Immature natural killer cell (primary cell): ENCODE measurements at regions not wholly inside any gene's neighbourhood (a gene's known extent, or its start where the extent isn't known, plus 50 kb on each side); places are given as distances from the start of the nearest gene placed in this dataset.
"Not testable (repeated sequence)": the region's sequence is repeated elsewhere in the genome, so short reads cannot be mapped to it uniquely, and the experiment has no call there.

Experiments
- DNase-seq, 3 donors: peaks; one replicate each; pipeline ENCODE4 v3.0.0; 2022; ENCODE audit warnings: mixed read lengths in 1 of 3
- H3K27ac Mint-ChIP-seq, 6 donors: one replicate each; pipeline ENCODE4 v1.8.0; 2020; ENCODE audit warnings: mixed read lengths in 6 of 6, mild to moderate bottlenecking in 5 of 6, inconsistent platforms in 4 of 6, moderate library complexity in 3 of 6
- H3K27me3 Mint-ChIP-seq, 3 donors: one replicate each; pipeline ENCODE4 v1.8.0; 2020 to 2021; ENCODE audit warnings: low read depth in 3 of 3, mild to moderate bottlenecking in 3 of 3, mixed read lengths in 3 of 3, moderate library complexity in 3 of 3, inconsistent platforms in 1 of 3
- H3K36me3 Mint-ChIP-seq, 3 donors: one replicate each; pipeline ENCODE4 v1.8.0; 2020; ENCODE audit warnings: mixed read lengths in 3 of 3, inconsistent platforms in 2 of 3, mild to moderate bottlenecking in 2 of 3
- H3K4me1 Mint-ChIP-seq, 2 donors: one replicate each; pipeline ENCODE4 v1.8.0; 2020; ENCODE audit warnings: inconsistent platforms in 2 of 2, mild to moderate bottlenecking in 2 of 2, mixed read lengths in 2 of 2, moderate library complexity in 1 of 2
- H3K4me3 Mint-ChIP-seq, 5 donors: one replicate each; pipeline ENCODE4 v1.8.0; 2020; ENCODE audit warnings: mild to moderate bottlenecking in 5 of 5, mixed read lengths in 5 of 5, inconsistent platforms in 3 of 5, moderate library complexity in 3 of 5
- H3K9me3 Mint-ChIP-seq, 6 donors: one replicate each; pipeline ENCODE4 v1.8.0; 2020; ENCODE audit warnings: mild to moderate bottlenecking in 6 of 6, mixed read lengths in 6 of 6, inconsistent platforms in 4 of 6, moderate library complexity in 3 of 6

DNA sequence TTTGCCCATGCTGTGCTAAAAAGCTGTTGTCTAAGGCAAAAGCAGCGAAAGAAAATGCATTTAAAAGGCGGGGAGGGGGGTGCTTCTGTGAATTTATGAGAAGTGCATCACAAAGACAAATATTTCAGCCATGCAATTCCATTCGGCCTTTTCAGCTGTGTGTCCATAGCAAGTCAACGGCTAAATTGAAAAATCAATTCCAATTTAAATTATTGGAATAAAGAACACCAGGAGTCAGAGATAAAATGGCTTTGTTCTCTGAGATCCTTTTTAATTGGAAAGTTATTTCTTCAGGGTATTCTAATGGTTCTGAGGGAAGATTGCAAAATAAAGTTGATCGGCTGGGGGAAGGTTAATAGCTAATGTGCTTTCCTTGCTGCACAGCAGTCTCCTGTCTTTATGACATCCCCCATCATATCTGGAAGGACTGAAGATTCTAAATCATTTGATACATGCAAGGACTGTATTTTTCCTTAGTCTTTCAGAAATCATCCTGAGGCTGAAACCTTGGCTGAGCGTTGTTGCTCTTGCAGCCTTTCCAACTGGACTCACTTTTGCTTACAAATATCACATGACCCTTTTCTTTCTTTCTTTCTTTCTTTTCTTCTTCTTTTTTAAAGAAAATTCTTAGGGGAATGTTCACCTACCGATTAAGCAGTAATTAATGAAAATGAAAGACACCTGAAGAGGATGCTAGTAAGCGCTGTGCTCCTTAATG, 647.1 kb downstream of the DACH1 start:
- no peak overlapping the region for H3K4me3 Mint-ChIP-seq
- H3K27ac Mint-ChIP-seq = no peak overlapping the region
- H3K27me3 Mint-ChIP-seq = no peaks in the 10 kb centered on the region
- H3K9me3 Mint-ChIP-seq = peaks cover 0 to 26% (median 2%) of the 10 kb centered on the region in 6 donors
- DNase-seq = no peak
- no peaks in the 10 kb centered on the region for H3K4me1 Mint-ChIP-seq
- H3K36me3 Mint-ChIP-seq = peaks cover 0 to under 1% (median 0%) of the 10 kb centered on the region in 3 donors

DNA sequence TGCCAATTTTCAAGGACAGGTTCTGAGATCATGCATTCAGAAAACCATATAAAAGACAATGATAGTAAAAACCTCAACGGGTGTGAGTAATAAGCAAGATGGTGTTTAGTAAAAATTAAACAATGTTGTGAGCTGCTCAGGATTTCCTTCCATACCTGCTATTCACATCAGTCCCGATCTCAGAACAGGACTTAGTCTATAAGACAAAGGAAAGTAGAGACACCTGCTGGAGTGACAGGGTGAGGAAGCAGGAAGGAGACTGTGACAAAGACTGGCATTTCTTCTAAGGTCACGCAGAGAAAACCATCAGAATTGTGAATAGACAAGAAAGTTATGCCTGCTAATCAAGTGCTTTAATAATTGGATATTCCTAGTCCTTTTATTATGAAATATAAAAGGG, 648.0 kb downstream of the DACH1 start:
- no peak overlapping the region for H3K4me3 Mint-ChIP-seq
- no peaks in the 10 kb centered on the region for H3K4me1 Mint-ChIP-seq
- DNase-seq = no peak
- H3K36me3 Mint-ChIP-seq = peaks cover 0 to 4% (median 0%) of the 10 kb centered on the region in 3 donors
- no peaks in the 10 kb centered on the region for H3K27me3 Mint-ChIP-seq
- H3K27ac Mint-ChIP-seq = no peak overlapping the region
- H3K9me3 Mint-ChIP-seq = peaks cover 0 to 28% (median 2%) of the 10 kb centered on the region in 6 donors

DNA sequence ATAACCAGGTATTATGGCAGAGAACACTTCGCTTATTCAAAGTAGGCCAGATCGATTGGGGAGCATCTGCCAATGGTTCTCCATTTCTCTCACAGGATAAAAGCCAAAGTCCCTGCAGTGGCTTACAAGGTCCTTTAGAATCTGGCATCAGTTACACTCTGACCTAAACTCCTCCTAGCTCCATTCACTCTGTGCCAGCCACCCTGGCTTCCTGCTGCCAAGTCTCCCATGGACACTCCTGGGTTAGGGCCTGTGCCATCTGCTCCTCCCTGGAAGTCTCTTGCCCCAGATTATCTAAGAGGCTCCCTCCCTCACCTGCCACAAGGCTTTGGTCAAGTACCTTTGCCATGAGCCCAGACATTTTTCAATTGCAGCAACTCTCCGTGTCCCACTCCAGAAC, 649.2 kb downstream of the DACH1 start:
- DNase-seq = no peak

DNA sequence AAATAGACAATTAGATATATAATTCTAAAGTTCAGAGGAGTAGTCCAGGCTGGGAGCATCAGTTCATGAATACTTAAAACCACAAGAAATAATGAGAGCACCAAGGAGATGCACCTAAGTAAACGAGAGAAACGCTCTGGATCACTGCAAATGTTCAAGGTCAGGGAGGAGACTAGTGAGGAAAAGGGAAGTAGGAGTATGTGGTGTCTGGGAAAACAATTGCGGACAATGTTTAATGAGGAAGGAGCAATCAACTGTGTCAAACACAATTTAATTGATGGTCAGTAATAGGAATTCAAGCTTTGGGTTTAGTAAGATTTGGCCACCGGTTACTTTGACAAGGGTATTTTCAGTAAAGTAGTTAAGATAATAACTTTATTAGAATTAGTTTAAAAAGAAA, 652.2 kb downstream of the DACH1 start:
- Mint-ChIP-seq H3K4me1 (no peaks in the 10 kb centered on the region), H3K36me3 (peaks cover 0 to 7% (median 0%) of the 10 kb centered on the region in 3 donors), H3K27me3 (peaks cover 0 to 1% (median 0%) of the 10 kb centered on the region in 3 donors), H3K4me3 (no peak overlapping the region), H3K27ac (no peak overlapping the region), H3K9me3 (peaks cover 0 to 32% (median 3%) of the 10 kb centered on the region in 6 donors)
- no peak for DNase-seq

More for the DNA sequence above, 649.2 kb downstream of the DACH1 start:
- H3K9me3 Mint-ChIP-seq = peaks cover 0 to 19% (median 2%) of the 10 kb centered on the region in 6 donors
- H3K4me3 Mint-ChIP-seq = no peak overlapping the region
- H3K36me3 Mint-ChIP-seq = peaks cover 0 to 4% (median 0%) of the 10 kb centered on the region in 3 donors
- no peaks in the 10 kb centered on the region for H3K27me3 Mint-ChIP-seq
- H3K27ac Mint-ChIP-seq = no peak overlapping the region
- no peaks in the 10 kb centered on the region for H3K4me1 Mint-ChIP-seq

DNA sequence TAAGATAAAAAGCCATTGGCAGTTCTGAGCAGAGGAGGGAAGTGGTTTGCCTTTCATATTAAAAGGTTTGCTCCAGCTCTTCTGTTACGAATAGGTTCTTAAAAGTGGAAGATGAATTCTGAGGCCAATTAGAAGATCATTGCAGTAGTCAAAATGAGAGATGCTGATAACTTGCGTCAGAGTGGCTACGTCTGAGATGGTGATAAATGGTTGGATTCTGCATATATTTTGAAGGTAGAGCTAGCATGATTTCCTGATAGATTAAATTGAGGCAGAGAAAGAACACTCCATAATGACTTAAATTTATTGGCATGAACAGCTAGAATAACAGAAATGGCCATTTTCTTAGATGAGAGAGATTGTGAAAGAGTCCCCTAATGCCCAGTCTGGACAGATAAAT, 652.6 kb downstream of the DACH1 start:
- Mint-ChIP-seq H3K27ac (no peak overlapping the region), H3K9me3 (peaks cover 0 to 33% (median 3%) of the 10 kb centered on the region in 6 donors), H3K4me3 (no peak overlapping the region)

DNA sequence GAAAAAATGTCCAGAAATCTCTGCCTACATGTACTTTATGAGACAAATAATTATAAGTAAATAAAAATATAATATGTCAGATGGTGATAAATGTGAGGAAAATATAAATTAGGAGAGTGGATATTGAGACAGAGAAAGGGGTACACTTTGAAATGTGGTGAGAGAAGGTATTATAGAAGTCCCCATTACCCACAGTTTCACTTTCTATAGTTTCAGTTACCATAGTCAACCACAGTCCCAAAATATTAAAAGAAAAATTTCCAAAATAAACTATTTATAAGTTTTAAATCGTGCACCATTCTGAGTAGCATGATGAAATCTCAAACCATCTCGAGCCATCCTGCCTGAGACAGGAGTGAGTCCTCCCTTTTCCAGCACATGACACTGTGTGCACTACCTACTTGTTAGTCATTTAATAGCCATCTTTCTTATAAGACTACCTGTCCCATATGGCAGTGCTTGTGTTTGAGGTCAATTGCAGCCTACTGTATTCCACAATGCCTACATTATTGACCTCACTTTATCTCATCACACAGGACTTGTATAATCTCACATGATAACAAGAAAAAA, 653.7 kb downstream of the DACH1 start:
- DNase-seq = no peak
- no peak overlapping the region for H3K27ac Mint-ChIP-seq

More for the DNA sequence above, 652.6 kb downstream of the DACH1 start:
- Mint-ChIP-seq H3K4me1 (no peaks in the 10 kb centered on the region), H3K36me3 (peaks cover 0 to 7% (median 0%) of the 10 kb centered on the region in 3 donors), H3K27me3 (peaks cover 0 to 1% (median 0%) of the 10 kb centered on the region in 3 donors)
- no peak for DNase-seq

DNA sequence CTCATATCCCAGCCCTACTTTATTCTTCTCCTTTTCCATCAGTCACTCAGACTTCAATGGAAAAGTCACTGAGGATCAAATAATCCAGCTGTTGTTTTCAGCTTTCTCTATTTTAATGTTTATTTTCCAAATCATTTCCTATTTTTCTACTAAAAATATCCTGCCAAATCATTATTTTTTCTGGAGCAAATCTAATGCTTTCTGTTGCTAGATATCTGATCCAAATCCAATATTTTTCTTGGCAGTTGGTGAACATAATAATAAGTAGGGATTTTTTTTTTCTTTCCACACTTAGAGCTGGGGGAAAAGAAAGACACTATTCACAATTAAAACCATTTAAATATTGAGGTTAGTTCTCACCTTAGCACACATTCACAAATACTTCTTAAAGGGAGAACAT, 656.1 kb downstream of the DACH1 start:
- Mint-ChIP-seq H3K36me3 (peaks cover 0 to 7% (median 0%) of the 10 kb centered on the region in 3 donors), H3K4me3 (no peak overlapping the region), H3K27me3 (peaks cover 0 to 3% (median 0%) of the 10 kb centered on the region in 3 donors), H3K4me1 (no peaks in the 10 kb centered on the region), H3K27ac (no peak overlapping the region), H3K9me3 (peaks cover 0 to 37% (median 11%) of the 10 kb centered on the region in 6 donors)
- DNase-seq = no peak

More for the DNA sequence above, 653.7 kb downstream of the DACH1 start:
- no peak overlapping the region for H3K4me3 Mint-ChIP-seq
- H3K27me3 Mint-ChIP-seq = peaks cover 0 to 1% (median 0%) of the 10 kb centered on the region in 3 donors
- H3K36me3 Mint-ChIP-seq = peaks cover 0 to 7% (median 0%) of the 10 kb centered on the region in 3 donors
- H3K9me3 Mint-ChIP-seq = peaks cover 0 to 40% (median 4%) of the 10 kb centered on the region in 6 donors
- H3K4me1 Mint-ChIP-seq = no peaks in the 10 kb centered on the region

DNA sequence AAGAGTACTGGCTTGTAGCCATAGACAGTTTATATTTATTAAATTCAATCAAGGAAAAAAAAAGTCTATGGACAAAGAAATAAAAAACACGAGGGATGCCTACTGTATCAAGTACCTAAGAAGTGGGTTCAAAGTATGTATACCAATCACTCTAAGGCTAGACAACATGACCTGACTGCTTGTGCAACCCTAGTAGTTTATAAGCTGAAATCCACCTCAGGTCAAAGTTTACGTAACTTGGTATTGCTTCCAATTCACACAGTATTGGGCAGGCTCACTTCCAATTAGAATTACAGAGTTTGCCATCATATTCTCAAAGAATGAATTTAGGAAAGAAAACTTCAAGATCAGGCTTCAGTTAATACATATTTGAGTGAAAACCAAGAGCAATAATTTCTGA, 657.8 kb downstream of the DACH1 start:
- peaks cover 0 to 3% (median 0%) of the 10 kb centered on the region in 3 donors for H3K36me3 Mint-ChIP-seq
- H3K9me3 Mint-ChIP-seq = peaks cover 2 to 37% (median 11%) of the 10 kb centered on the region in 6 donors
- H3K4me3 Mint-ChIP-seq = no peak overlapping the region
- no peak overlapping the region for H3K27ac Mint-ChIP-seq
- peaks cover 0 to 3% (median 0%) of the 10 kb centered on the region in 3 donors for H3K27me3 Mint-ChIP-seq
- no peaks in the 10 kb centered on the region for H3K4me1 Mint-ChIP-seq
- no peak for DNase-seq

DNA sequence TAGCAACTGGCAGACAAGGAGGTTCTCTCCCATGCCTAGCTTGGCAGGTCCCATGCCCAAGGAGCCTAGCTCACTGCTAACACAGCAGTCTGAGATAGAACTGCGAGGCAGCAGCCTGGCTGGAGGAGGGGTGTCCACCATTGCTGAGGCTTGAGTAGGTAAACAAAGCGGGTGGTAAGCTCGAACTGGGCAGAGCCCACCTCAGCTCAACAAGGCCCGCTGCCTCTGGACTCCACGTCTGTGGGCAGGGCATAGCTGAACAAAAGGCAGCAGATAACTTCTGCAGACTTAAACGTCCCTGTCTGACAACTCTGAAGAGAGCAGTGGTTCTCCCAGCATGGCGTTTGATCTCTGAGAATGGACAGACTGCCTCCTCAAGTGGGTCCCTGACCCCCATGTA, 682.4 kb downstream of the DACH1 start:
- not testable (repeated sequence) for H3K27me3 Mint-ChIP-seq

DNA sequence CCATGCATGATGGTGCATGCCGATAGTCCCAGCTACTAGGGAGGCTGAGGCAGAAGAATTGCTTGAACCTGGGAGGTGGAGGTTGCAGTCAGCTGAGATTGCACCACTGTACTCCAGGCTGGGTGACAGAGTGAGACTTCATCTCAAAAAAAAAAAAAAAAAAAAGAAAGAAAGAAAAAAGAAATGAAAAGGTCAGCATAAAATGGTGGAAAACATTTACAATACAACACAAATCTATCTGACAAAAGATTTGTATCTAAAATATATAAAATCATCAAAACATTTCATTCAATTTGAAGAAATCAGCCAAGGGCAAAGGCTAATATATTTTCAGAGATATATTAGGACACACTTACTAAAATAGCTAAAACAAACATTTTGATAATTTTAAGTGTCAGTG, 683.7 kb downstream of the DACH1 start:
- not testable (repeated sequence) for H3K4me1 Mint-ChIP-seq, DNase-seq, H3K27ac Mint-ChIP-seq, H3K27me3 Mint-ChIP-seq, H3K4me3 Mint-ChIP-seq, H3K36me3 Mint-ChIP-seq
- peaks cover 8 to 31% (median 15%) of the 10 kb centered on the region in 6 donors for H3K9me3 Mint-ChIP-seq

More for the DNA sequence above, 682.4 kb downstream of the DACH1 start:
- peaks cover 8 to 31% (median 15%) of the 10 kb centered on the region in 6 donors for H3K9me3 Mint-ChIP-seq
- H3K4me1 Mint-ChIP-seq, H3K4me3 Mint-ChIP-seq, H3K36me3 Mint-ChIP-seq, H3K27ac Mint-ChIP-seq, DNase-seq: not testable (repeated sequence)

DNA sequence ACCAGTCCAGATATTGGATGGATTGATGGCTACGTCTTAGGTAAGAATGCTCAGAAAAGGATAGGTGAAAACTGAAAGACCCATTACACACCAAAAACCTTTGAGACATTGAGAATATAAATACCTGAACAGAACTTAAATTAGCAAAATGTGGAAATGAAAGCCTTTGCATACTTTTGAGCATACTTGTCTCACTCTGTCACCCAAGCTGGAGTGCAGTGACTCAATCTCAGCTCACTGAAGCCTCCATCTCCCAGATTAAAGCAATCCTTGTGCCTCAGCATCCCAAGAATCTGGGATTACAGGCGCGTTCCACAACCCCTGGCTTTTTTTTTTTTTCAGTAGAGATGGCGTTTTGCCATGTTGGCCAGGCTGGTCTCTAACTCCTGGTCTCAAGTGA, 695.3 kb downstream of the DACH1 start:
- no peak overlapping the region for H3K27ac Mint-ChIP-seq

DNA sequence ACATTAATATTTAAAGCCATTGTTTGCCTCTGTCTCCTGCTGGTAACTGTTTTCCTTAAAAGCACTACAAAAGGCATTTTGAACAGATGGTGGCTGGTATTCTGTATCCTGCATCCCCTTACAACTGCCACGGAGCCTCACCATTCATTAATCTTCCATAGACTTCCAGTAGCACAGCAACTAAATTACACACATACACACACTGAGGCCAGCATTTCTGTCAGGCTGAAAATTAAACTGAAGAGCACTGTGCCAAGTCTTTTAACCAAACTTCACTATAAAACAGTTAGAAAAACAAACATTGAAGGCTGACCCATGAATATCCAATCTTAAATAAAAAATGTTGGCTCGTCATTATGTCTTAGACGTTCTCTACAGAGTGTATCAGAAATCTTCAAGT, 697.8 kb downstream of the DACH1 start:
- Mint-ChIP-seq H3K27ac (no peak overlapping the region), H3K4me1 (no peaks in the 10 kb centered on the region), H3K9me3 (peaks cover 0 to 8% (median 6%) of the 10 kb centered on the region in 6 donors), H3K36me3 (no peaks in the 10 kb centered on the region), H3K4me3 (no peak overlapping the region), H3K27me3 (peaks cover 0 to 2% (median 0%) of the 10 kb centered on the region in 3 donors)
- no peak for DNase-seq

More for the DNA sequence above, 695.3 kb downstream of the DACH1 start:
- Mint-ChIP-seq H3K4me1 (no peaks in the 10 kb centered on the region), H3K9me3 (peaks cover 0 to 24% (median 13%) of the 10 kb centered on the region in 6 donors), H3K36me3 (no peaks in the 10 kb centered on the region), H3K27me3 (peaks cover 0 to 4% (median 0%) of the 10 kb centered on the region in 3 donors), H3K4me3 (no peak overlapping the region)
- no peak for DNase-seq

DNA sequence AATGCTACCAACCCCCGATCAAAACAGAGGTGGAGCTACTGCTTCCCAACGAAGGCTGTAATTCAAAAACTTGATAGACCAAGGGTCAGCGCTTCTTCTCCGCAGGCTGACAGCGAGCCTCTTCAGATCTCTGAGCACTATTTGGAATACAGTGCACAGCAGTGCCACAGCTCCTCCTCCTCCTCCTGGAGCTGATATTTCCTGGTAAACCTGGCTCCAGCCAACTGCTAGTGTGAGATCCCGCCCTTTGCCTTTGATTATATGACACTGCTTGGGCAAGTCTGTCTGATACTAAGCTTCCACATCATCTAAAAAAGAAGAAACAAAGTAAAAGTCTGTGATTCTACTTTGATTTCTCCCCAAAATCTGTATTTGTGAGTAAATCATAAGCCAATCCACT, 710.5 kb downstream of the DACH1 start:
- H3K9me3 Mint-ChIP-seq = peaks cover 0 to 16% (median 7%) of the 10 kb centered on the region in 6 donors
- no peak overlapping the region for H3K4me3 Mint-ChIP-seq
- no peaks in the 10 kb centered on the region for H3K36me3 Mint-ChIP-seq
- no peaks in the 10 kb centered on the region for H3K4me1 Mint-ChIP-seq
- H3K27me3 Mint-ChIP-seq = peaks cover 0 to 3% (median 2%) of the 10 kb centered on the region in 3 donors
- DNase-seq = no peak
- H3K27ac Mint-ChIP-seq = no peak overlapping the region
